Fibroblast of mammary gland (primary cell): ENCODE measurements at regions not wholly inside any gene's neighbourhood (a gene's known extent, or its start where the extent isn't known, plus 50 kb on each side); places are given as distances from the start of the nearest gene placed in this dataset.

Source experiments
- DNase-seq: peaks from one replicate; pipeline ENCODE4 v3.0.0-alpha.2; 2010; ENCODE audit warnings: low read depth
- H3K4me3 ChIP-seq: 2 replicates; pipeline ENCODE4 v1.5.1; 2011; ENCODE audit warnings: low read depth, mild to moderate bottlenecking, low read length, moderate library complexity; ENCODE audit not compliant: control insufficient read depth
- TF ChIP-seq, protein P1 (sequence below): conservative IDR thresholded peaks from 2 replicates; pipeline ENCODE4 v1.5.1; 2011; ENCODE audit warnings: low read depth, low read length, inconsistent platforms; ENCODE audit not compliant: control insufficient read depth, insufficient read depth

DNA sequence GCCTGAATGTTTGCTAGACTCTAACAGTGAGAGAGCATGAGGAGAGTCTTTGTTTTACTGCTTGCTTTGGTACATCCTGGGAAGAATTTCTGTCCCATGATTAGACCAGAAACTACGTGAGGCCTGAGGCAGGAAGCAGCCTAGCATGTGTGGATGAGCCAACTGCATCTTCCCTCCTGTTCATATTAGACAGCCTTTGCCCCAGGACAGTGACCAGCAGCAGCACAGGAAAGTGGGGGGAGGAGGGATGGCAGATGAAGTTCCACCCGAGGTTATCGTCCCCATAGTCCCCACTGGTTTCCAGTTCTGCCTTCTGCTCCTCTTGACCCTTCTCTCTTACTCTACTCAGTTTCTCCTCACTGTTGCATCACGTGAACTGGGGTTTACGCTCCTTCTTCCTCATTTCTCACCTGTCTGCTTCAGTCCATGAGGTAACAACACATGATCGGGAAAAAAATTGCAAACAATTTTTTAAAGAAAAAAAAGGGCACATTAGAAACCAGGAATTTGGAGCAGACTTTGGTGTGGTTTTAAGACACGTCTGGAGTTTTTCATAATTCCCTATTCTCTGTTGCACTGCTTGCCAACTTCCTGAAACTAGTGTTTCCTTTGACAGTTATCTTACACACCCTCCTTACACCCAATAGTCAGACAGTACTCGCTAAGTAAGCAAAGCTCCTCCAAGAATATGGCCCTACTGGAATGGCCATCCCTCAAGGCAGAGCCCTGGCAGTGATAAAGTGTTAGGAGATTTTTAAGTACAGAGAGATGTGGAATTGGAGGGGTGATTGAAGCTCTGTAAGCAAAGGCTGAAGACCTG is 84.1 kb downstream of the SNX18 start:
- no peak overlapping the region for H3K4me3 ChIP-seq
- no peak for DNase-seq
- TF ChIP-seq, protein P1, sequence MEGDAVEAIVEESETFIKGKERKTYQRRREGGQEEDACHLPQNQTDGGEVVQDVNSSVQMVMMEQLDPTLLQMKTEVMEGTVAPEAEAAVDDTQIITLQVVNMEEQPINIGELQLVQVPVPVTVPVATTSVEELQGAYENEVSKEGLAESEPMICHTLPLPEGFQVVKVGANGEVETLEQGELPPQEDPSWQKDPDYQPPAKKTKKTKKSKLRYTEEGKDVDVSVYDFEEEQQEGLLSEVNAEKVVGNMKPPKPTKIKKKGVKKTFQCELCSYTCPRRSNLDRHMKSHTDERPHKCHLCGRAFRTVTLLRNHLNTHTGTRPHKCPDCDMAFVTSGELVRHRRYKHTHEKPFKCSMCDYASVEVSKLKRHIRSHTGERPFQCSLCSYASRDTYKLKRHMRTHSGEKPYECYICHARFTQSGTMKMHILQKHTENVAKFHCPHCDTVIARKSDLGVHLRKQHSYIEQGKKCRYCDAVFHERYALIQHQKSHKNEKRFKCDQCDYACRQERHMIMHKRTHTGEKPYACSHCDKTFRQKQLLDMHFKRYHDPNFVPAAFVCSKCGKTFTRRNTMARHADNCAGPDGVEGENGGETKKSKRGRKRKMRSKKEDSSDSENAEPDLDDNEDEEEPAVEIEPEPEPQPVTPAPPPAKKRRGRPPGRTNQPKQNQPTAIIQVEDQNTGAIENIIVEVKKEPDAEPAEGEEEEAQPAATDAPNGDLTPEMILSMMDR, result no peak
